Right renal cortex interstitium (tissue), 3 donors: ENCODE measurements at regions not wholly inside any gene's neighbourhood (a gene's known extent, or its start where the extent isn't known, plus 50 kb on each side); places are given as distances from the start of the nearest gene placed in this dataset.

Source experiments
- DNase-seq, 3 donors: peaks; one replicate each; pipeline ENCODE4 v3.0.0-alpha.2; 2013; ENCODE audit warnings: low read depth in 3 of 3, low spot score in 2 of 3

- no peak for DNase-seq
Measured at GRCh38 chr3:132232231-132232792, 84.9 kb upstream of the ACP3 start.

GRCh38 chr3:132236701-132237651 lies 80.2 kb upstream of the ACP3 start:
- no peak for DNase-seq

GRCh38 chr3:132237652-132238032 lies 79.6 kb upstream of the ACP3 start:
- no peak for DNase-seq

- DNase-seq = no peak
Measured at GRCh38 chr3:132239587-132239986, 77.6 kb upstream of the ACP3 start.

GRCh38 chr3:132241776-132242514 lies 75.3 kb upstream of the ACP3 start:
- DNase-seq = no peak

GRCh38 chr3:132242790-132243189 lies 74.4 kb upstream of the ACP3 start:
- no peak for DNase-seq

DNA sequence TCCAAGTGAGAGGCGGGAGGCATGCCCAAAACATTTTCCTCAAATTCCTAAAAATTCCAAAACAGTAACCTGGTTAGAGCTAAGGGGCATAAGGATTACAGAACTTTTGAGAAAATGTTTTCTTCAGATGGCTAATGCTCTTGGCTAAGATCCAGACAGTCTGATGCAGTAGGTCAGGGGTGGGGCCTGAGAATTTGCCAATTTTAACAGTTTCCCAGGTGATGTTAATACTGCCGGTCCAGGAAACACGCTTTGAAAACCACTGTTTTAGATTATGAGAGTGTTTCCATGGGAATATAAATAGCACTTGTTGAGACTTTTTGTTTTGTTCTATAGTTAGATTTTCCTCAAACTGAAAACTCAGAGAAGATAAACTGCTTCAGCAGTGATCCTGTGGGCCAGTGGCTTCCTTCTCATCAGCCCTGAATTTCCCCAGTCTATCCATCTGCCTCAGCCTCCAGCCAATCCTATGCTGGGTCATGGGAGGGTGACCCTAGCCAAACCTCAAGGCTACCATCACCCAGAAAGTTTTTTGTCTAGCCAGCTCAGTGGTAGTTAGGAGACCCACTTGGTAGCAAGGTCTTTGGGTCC lies 71.6 kb upstream of the ACP3 start:
- DNase-seq = no peak

GRCh38 chr3:132246212-132246611 lies 71.0 kb upstream of the ACP3 start:
- DNase-seq = no peak

DNA sequence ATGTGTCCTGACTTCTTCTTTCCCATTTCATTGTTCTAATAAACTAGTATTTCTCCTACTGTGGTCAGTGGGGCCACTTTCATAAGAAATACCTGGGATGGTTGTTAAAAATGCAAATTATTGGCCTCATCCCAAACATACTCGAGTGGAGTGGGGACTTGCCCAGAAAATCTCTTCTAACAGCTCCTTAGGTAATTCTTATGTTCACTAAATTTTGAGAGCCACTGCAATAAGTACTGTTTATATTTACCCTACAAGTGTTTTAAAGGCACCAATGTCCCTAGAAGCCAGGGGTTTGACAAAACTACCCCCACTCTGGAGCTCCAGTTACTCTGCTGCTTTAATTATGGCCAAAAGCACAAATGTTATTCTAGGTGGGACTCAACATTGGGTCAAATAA lies 70.0 kb upstream of the ACP3 start:
- no peak for DNase-seq

DNA sequence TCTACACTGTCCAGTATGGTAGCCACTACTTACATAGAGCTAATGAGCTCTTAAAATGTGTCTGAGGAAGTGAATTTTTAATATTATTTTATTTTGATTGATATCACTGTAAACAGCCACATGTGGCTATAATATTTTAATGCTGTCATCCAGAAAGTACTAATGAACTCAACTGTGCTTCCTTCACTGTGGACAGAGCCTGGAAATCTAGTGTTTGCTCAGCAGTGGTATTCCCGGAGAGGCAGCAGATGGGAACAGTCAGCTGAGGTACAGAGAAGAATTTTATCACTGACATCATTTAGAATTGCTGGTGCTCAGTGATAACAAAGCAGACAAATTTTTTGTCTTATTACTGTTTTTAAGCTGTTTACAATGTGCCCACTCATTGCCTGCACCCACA lies 68.7 kb upstream of the ACP3 start:
- no peak for DNase-seq

GRCh38 chr3:132253262-132253878 lies 63.8 kb upstream of the ACP3 start:
- DNase-seq = peak in 2 of 3 donors; percentile 44 to 45

DNA sequence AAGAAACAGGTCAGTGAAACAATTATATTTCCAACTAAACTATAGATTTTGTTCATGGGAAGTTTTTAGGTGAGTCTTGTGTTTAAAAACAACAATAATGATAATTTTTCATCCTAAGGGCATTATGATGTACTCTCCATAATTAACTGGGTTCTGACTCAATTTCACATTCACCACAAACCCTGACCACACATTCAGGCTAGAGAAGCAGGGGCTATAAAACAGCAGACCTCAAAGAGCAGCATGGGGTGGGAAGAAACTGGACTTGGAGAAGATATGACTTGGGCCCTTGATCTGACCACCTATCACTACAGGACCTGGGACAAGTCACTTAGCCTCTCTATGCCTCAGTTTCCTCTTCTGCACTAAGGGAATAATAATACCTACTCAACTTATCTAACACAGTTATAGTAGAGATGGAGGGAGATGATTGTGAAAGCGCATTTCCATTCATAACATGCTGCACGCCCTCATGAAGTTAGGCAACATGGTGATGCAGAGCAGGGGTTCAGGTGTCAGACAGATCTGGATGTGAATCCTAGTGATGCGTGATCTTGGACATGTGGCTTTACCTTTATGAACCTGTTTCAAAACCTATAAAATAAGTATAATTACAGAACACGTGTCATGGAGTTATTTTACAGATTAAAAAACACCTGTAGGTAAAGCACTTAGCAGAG lies 63.0 kb upstream of the ACP3 start:
- DNase-seq = no peak

DNA sequence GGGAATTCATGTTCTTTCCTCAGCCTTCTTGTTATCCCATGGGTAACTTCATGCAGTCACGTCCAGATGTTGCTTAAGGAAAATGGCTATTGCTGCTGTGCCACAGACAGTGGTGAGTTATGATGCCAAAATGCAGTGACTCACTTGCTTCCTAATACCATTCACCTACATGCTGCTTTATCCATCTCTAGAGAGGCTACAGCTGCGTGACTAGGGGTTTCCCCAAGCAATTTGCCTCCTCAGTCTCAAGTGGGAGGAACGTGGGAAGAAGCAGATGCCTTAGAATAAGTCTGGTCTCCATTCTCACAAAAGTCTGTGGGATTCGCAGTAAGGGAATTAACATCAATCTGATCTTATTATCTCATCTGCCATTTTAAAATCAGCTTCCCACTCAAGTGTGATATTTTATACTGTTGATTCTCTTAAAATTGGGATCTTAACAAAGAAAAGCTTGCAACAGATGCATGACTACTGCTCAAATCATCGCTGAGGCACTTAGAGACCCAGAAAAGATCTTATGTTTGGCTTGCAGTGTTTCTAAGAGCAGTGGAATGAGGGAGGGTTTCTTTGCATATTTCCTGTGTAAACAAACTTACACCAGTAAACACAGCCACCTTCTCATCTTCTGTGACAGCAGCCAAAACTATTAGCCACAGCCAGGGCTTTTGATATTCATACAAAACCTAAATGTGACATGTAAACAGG lies 62.0 kb upstream of the ACP3 start:
- DNase-seq = no peak

DNA sequence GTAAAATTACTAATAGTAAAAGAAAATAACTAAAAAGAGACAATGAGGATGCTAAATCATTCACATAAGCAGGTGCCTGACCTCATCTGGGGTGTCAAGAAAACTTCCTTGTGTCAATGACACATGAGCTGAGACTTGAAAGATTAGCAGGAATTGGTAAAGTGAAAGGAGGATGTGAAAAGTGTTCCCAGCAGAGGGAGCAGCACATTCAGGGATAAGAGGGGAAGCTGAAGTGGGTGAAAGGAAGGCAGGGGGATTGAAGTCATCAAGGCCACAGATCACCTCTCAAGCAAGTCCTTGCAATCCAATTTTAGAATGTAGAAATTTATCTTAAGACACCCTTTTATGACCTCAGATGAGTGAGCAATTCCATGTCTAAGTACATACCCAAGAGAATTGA lies 60.2 kb upstream of the ACP3 start:
- peak in 2 of 3 donors; percentile 27 to 44 for DNase-seq

- DNase-seq = no peak
Measured at GRCh38 chr3:132261506-132261905, 55.7 kb upstream of the ACP3 start.

DNA sequence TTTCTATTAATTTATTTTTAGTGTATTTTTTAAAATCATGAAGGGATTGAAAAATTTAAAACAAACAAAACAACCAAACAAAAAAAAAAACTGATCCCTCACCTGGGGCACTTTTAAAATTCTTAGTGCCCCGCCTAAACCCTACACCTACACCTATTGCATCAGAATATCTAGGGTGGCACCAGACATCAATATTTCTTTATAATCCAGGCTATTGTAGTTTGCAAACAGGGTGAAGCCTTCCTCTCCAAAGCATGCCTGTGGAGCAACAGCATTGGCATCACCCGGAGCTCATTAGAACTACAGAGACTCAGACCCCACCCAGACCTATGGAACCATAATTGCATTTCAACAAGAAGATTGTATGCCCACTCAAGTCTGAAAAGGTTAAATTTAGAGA lies 54.9 kb upstream of the ACP3 start:
- no peak for DNase-seq

- DNase-seq = no peak
Measured at GRCh38 chr3:132262956-132263355, 54.3 kb upstream of the ACP3 start.

- no peak for DNase-seq
Measured at GRCh38 chr3:132265028-132265427, 52.2 kb upstream of the ACP3 start.

- DNase-seq = no peak
Measured at GRCh38 chr3:132265488-132265887, 51.7 kb upstream of the ACP3 start.
